ENCODE measurements at regions not wholly inside any gene's neighbourhood (a gene's known extent, or its start where the extent isn't known, plus 50 kb on each side); places are given as distances from the start of the nearest gene placed in this dataset.

DNA sequence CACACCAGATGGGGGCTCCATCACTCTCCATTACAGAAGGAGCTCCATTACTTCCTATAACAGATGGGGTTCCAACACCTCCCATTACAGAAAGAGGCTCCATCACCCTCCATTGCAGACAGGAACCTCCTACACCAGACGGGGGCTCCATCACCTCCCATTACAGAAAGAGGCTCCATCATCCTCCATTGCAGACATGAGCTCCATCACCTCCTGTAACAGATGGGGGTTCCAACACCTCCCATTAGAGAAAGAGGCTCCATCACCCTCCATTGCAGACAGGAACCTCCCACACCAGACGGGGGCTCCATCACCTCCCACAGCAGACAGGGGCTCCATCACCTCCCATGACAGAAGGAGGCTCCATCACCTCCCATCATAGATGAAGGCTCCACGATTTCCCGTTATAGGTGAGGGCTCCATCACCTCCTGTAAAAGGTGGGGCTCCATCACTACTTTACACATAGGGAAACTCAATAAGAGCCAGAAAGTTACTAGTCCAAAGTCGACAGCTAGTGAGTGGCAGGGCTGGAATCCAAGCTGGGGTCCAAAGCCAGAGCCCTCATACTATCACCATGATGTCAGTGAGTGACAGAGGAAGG, 224.8 kb downstream of the RBFOX3 start:
- TF ChIP-seq REST (IDR thresholded peaks at IDR 0.05; ENCODE audit: low read depth) (no peak), NFIC (IDR thresholded peaks at IDR 0.05) (no peak), EGR1 (IDR thresholded peaks at IDR 0.05) (no peak), CREB1 (IDR thresholded peaks at IDR 0.05; ENCODE audit: low read depth) (no peak), TEAD4 (IDR thresholded peaks at IDR 0.05) (no peak), EP300 (IDR thresholded peaks at IDR 0.05; ENCODE audit: borderline replicate concordance) (no peak), RAD21 (IDR thresholded peaks at IDR 0.05; ENCODE audit: low read depth) (no peak), FOXM1 (IDR thresholded peaks at IDR 0.05; ENCODE audit: borderline replicate concordance, low read depth) (no peak), YY1 (IDR thresholded peaks at IDR 0.05; ENCODE audit: low read depth) (no peak), TCF12 (IDR thresholded peaks at IDR 0.05; ENCODE audit: low read depth) (no peak), ZBTB7A (IDR thresholded peaks at IDR 0.05; ENCODE audit: low read depth) (no peak), TAF1 (IDR thresholded peaks at IDR 0.05; ENCODE audit: low read depth) (no peak), CEBPB (IDR thresholded peaks at IDR 0.05) (no peak)
- TF ChIP-seq, protein P1, sequence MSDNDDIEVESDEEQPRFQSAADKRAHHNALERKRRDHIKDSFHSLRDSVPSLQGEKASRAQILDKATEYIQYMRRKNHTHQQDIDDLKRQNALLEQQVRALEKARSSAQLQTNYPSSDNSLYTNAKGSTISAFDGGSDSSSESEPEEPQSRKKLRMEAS (IDR thresholded peaks at IDR 0.05) = no peak
- TF ChIP-seq, protein P2, sequence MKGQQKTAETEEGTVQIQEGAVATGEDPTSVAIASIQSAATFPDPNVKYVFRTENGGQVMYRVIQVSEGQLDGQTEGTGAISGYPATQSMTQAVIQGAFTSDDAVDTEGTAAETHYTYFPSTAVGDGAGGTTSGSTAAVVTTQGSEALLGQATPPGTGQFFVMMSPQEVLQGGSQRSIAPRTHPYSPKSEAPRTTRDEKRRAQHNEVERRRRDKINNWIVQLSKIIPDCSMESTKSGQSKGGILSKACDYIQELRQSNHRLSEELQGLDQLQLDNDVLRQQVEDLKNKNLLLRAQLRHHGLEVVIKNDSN (IDR thresholded peaks at IDR 0.05) = no peak

GRCh38 chr17:79382313-79382712, 228.5 kb downstream of the RBFOX3 start:
- TF ChIP-seq YY1 (IDR thresholded peaks at IDR 0.05; ENCODE audit: low read depth) (no peak), TCF12 (IDR thresholded peaks at IDR 0.05; ENCODE audit: low read depth) (no peak), TAF1 (IDR thresholded peaks at IDR 0.05; ENCODE audit: low read depth) (no peak), CEBPB (IDR thresholded peaks at IDR 0.05) (no peak), ZBTB7A (IDR thresholded peaks at IDR 0.05; ENCODE audit: low read depth) (no peak)
- TF ChIP-seq, protein P1 (IDR thresholded peaks at IDR 0.05) = no peak

GRCh38 chr17:79379700-79380445, 231.0 kb downstream of the RBFOX3 start:
- TF ChIP-seq CEBPB (IDR thresholded peaks at IDR 0.05) (no peak), TEAD4 (IDR thresholded peaks at IDR 0.05) (no peak)

DNA sequence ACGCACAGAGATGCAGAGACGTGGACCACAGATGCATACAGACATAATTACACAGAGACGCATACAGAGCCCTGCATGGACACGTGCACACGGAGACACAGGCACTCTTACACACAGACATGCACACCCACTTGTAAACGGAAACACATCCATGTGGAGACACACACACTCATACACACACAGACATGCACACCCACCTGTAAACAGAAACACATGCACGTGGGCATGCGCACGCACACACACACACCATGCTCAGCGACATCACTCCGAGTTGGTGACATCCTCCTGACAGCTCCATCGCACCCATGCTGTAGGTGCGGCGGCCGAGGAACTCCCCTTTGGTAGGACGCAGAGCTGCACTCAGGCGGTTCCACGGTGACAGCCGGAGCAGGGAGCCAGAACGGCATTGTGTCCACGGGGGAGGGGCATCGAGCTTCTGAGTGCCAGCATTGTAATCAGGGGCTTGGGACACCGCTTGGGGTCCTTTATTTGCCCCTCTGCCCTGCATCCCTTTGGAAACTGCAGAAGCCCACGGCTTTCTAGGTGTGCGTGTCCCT, 233.5 kb downstream of the RBFOX3 start:
- TF ChIP-seq TAF1 (IDR thresholded peaks at IDR 0.05; ENCODE audit: low read depth) (no peak), EGR1 (IDR thresholded peaks at IDR 0.05) (no peak), TCF12 (IDR thresholded peaks at IDR 0.05; ENCODE audit: low read depth) (no peak), CREB1 (IDR thresholded peaks at IDR 0.05; ENCODE audit: low read depth) (no peak), TEAD4 (IDR thresholded peaks at IDR 0.05) (no peak), FOXM1 (IDR thresholded peaks at IDR 0.05; ENCODE audit: borderline replicate concordance, low read depth) (no peak), CEBPB (IDR thresholded peaks at IDR 0.05) (no peak), EP300 (IDR thresholded peaks at IDR 0.05; ENCODE audit: borderline replicate concordance) (no peak), ZBTB7A (IDR thresholded peaks at IDR 0.05; ENCODE audit: low read depth) (no peak), YY1 (IDR thresholded peaks at IDR 0.05; ENCODE audit: low read depth) (no peak), REST (IDR thresholded peaks at IDR 0.05; ENCODE audit: low read depth) (no peak), RAD21 (IDR thresholded peaks at IDR 0.05; ENCODE audit: low read depth) (no peak), NFIC (IDR thresholded peaks at IDR 0.05) (no peak)
- TF ChIP-seq, protein P2 (IDR thresholded peaks at IDR 0.05) = no peak
- TF ChIP-seq, protein P1 (IDR thresholded peaks at IDR 0.05) = no peak

DNA sequence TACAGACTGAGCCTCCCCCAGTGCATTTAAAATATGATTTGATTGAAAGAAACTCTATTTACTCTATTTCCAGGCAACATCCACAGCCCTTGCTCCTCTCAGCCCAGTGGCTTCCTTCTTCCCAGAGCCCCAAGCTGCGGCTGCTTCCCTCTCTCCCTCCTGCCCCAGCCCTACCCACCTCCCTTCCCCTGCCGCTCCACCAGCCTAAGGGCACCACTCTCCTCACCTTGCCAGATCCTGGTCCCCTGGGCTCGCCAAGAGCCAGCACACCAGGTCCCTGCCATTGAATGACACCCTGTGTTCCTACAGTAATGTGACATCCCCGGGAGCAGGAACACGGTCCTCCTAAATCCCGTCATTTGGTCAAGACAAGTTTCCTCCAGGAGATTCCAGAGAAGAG, 236.0 kb downstream of the RBFOX3 start:
- TF ChIP-seq TEAD4 (IDR thresholded peaks at IDR 0.05) = no peak
- TF ChIP-seq, protein P2 (IDR thresholded peaks at IDR 0.05) = no peak
- TF ChIP-seq, protein P1 (IDR thresholded peaks at IDR 0.05) = no peak
- TF ChIP-seq CREB1 (IDR thresholded peaks at IDR 0.05; ENCODE audit: low read depth) = no peak
- no peak for TF ChIP-seq CEBPB (IDR thresholded peaks at IDR 0.05)
- TF ChIP-seq NFIC (IDR thresholded peaks at IDR 0.05) = no peak
- TF ChIP-seq RAD21 (IDR thresholded peaks at IDR 0.05; ENCODE audit: low read depth) = no peak
- TF ChIP-seq EP300 (IDR thresholded peaks at IDR 0.05; ENCODE audit: borderline replicate concordance) = no peak
- TF ChIP-seq REST (IDR thresholded peaks at IDR 0.05; ENCODE audit: low read depth) = no peak
- no peak for TF ChIP-seq TAF1 (IDR thresholded peaks at IDR 0.05; ENCODE audit: low read depth)
- TF ChIP-seq ZBTB7A (IDR thresholded peaks at IDR 0.05; ENCODE audit: low read depth) = no peak
- no peak for TF ChIP-seq FOXM1 (IDR thresholded peaks at IDR 0.05; ENCODE audit: borderline replicate concordance, low read depth)
- TF ChIP-seq YY1 (IDR thresholded peaks at IDR 0.05; ENCODE audit: low read depth) = no peak
- TF ChIP-seq TCF12 (IDR thresholded peaks at IDR 0.05; ENCODE audit: low read depth) = no peak
- no peak for TF ChIP-seq EGR1 (IDR thresholded peaks at IDR 0.05)
